Body of pancreas (tissue), 4 donors: ENCODE measurements at regions not wholly inside any gene's neighbourhood (a gene's known extent, or its start where the extent isn't known, plus 50 kb on each side); places are given as distances from the start of the nearest gene placed in this dataset.

Experiments used
- CTCF ChIP-seq, 7 experiments: fragments of 450-650 bp in 4 of 7; fragments of 200-600 bp in 3 of 7; sonication (generic) in 3 of 7; IDR thresholded peaks; one replicate each; pipeline ENCODE4 v1.5.1; 2016 to 2019; ENCODE audit warnings: antibody characterized with exemption in 7 of 7
- POLR2A ChIP-seq, 3 donors: fragments of 450-650 bp; IDR thresholded peaks; one replicate each; pipeline ENCODE4 v1.6.1; 2016; ENCODE audit warnings: antibody characterized with exemption in 3 of 3, mild to moderate bottlenecking in 2 of 3

GRCh38 chr14:38003746-38004609, 203.7 kb upstream of the SSTR1 start:
- TF ChIP-seq CTCF (IDR thresholded peaks at IDR 0.05) (no peak), POLR2A (IDR thresholded peaks at IDR 0.05) (no peak)
